ENCODE measurements at regions not wholly inside any gene's neighbourhood (a gene's known extent, or its start where the extent isn't known, plus 50 kb on each side); places are given as distances from the start of the nearest gene placed in this dataset.

DNA sequence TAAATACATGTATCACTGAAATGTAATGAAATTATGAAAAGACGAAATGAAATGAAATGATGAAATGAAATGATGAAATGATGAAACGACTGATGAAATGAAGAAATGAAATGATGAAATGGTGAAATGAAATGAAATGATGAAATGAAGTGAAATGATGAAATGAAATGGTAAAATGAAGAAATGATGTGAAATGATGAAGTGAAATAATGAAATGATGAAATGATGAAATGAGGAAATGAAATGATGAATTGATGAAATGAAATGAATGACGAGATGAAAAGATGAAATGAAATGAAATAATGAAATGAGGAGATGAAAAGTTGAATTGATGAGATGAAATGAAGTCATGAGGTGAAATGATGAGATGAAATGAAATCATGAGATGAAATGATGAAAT lies 594.7 kb downstream of the TP53TG3F start:
- TF ChIP-seq, protein P1, sequence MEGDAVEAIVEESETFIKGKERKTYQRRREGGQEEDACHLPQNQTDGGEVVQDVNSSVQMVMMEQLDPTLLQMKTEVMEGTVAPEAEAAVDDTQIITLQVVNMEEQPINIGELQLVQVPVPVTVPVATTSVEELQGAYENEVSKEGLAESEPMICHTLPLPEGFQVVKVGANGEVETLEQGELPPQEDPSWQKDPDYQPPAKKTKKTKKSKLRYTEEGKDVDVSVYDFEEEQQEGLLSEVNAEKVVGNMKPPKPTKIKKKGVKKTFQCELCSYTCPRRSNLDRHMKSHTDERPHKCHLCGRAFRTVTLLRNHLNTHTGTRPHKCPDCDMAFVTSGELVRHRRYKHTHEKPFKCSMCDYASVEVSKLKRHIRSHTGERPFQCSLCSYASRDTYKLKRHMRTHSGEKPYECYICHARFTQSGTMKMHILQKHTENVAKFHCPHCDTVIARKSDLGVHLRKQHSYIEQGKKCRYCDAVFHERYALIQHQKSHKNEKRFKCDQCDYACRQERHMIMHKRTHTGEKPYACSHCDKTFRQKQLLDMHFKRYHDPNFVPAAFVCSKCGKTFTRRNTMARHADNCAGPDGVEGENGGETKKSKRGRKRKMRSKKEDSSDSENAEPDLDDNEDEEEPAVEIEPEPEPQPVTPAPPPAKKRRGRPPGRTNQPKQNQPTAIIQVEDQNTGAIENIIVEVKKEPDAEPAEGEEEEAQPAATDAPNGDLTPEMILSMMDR (IDR thresholded peaks at IDR 0.05): no peak
- TF ChIP-seq POLR2A (IDR thresholded peaks at IDR 0.05): no peak
